Osteoblast (primary cell): ENCODE measurements at regions not wholly inside any gene's neighbourhood (a gene's known extent, or its start where the extent isn't known, plus 50 kb on each side); places are given as distances from the start of the nearest gene placed in this dataset.

Experiments used
- DNase-seq: peaks from one replicate; pipeline ENCODE4 v3.0.0; 2011; ENCODE audit warnings: low spot score, mixed read lengths; ENCODE audit not compliant: insufficient read length; ENCODE audit errors: missing footprints
- H2AFZ ChIP-seq: 2 replicates; pipeline ENCODE4 v1.6.0; 2011; ENCODE audit warnings: mild to moderate bottlenecking, low read length
- H3K27ac ChIP-seq: 2 replicates; pipeline ENCODE4 v1.5.1; 2011; ENCODE audit warnings: mild to moderate bottlenecking, low read depth, low read length, moderate library complexity
- H3K27me3 ChIP-seq: 2 replicates; pipeline ENCODE4 v1.6.0; 2012; ENCODE audit warnings: mild to moderate bottlenecking, control low read depth, inconsistent platforms, low read length, moderate library complexity; ENCODE audit not compliant: insufficient read depth
- H3K36me3 ChIP-seq: 2 replicates; pipeline ENCODE4 v1.5.1; 2011; ENCODE audit warnings: mild to moderate bottlenecking, low read length, control low read depth, moderate library complexity; ENCODE audit not compliant: insufficient read depth
- H3K4me1 ChIP-seq: 2 replicates; pipeline ENCODE4 v1.5.1; 2011; ENCODE audit warnings: mild to moderate bottlenecking, low read length, control low read depth, moderate library complexity; ENCODE audit not compliant: insufficient read depth
- H3K4me2 ChIP-seq: 2 replicates; pipeline ENCODE4 v1.6.0; 2011; ENCODE audit warnings: mild to moderate bottlenecking, low read length; ENCODE audit not compliant: insufficient read depth
- H3K4me3 ChIP-seq: fragments of 200-600 bp; sonication (generic); 3 replicates; pipeline ENCODE4 v1.5.1; 2012; ENCODE audit warnings: mild to moderate bottlenecking, low read length, inconsistent platforms; ENCODE audit not compliant: insufficient read depth
- H3K79me2 ChIP-seq: 2 replicates; pipeline ENCODE4 v1.6.0; 2012; ENCODE audit warnings: mild to moderate bottlenecking, low read length, control low read depth, inconsistent platforms; ENCODE audit not compliant: insufficient read depth
- H3K9me3 ChIP-seq: 2 replicates; pipeline ENCODE4 v1.5.1; 2011; ENCODE audit warnings: low read depth, low read length, control low read depth
- H4K20me1 ChIP-seq: 2 replicates; pipeline ENCODE4 v1.6.0; 2012; ENCODE audit warnings: mild to moderate bottlenecking, low read length, control low read depth; ENCODE audit not compliant: insufficient read depth
- CTCF ChIP-seq: IDR thresholded peaks from 2 replicates; pipeline ENCODE4 v1.5.1; 2011; ENCODE audit warnings: mild to moderate bottlenecking, low read depth, low read length, moderate library complexity; ENCODE audit errors: extremely low read depth

DNA sequence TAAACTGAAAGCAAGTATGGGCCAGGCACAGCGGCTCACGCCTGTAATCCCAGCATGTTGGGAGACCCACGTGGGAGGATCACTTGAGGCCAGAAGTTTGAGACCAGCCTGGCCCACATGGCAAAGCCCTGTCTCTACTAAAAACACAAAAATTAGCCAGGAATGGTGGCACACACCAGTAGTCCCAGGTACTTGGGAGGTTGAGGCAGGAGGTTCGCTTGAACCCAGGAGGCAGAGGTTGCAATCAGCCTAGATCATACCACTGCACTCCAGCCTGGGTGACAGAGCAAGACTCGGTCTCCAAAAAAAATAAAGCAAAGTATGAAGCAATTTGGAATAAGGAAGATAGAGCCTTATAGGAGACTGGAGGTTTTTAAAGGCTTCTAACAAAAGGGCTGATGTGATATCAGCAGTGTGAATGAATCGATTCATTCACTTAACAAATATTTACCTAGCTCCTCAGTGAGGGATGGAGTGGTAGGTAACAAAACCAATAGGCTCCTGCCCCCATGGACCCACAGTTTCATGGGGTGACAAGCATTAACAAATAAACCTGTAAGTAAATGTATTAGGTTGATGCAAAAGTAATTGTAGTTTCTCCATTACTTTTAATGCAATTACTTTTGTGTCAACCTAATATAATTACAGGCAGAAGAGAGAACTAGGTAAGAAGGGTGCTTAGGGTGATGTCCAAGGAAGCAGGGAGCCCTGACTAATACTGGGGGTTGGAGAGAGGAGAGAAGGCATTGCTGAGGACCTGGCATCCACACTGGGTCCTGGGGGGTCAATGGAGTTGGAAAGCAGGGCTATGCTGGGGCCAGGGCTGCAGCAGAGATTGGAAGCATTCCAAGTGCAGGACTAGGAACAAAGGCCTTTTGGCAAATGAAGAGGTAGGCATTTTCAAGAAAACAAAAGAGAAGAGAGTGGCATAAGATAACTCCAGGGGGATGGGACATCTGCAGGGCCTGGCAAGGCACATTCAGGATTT lies 195.4 kb upstream of the ARL4C start:
- H3K27me3 ChIP-seq, result no peaks in the 10 kb centered on the region
- H3K4me3 ChIP-seq, result no peak overlapping the region
- H2AFZ ChIP-seq, result no peak overlapping the region
- no peaks in the 10 kb centered on the region for H3K36me3 ChIP-seq
- H3K4me1 ChIP-seq, result peaks cover 34% of the 10 kb centered on the region
- no peak overlapping the region for H3K4me2 ChIP-seq
- H3K9me3 ChIP-seq, result peaks cover 4% of the 10 kb centered on the region
- peak overlapping the region; percentile 48 for H3K27ac ChIP-seq
- no peaks in the 10 kb centered on the region for H4K20me1 ChIP-seq
- TF ChIP-seq CTCF, result no peak
- H3K79me2 ChIP-seq, result no peaks in the 10 kb centered on the region
- no peak for DNase-seq

- Histone ChIP-seq H4K20me1 (no peaks in the 10 kb centered on the region), H3K4me1 (peaks cover 40% of the 10 kb centered on the region), H3K27me3 (no peaks in the 10 kb centered on the region), H3K27ac (peak overlapping the region; percentile 48), H3K9me3 (no peaks in the 10 kb centered on the region), H3K4me2 (peak overlapping the region; percentile 59), H3K36me3 (no peaks in the 10 kb centered on the region), H3K4me3 (no peak overlapping the region), H3K79me2 (no peaks in the 10 kb centered on the region), H2AFZ (peak overlapping the region; percentile 34)
- TF ChIP-seq CTCF, result no peak
- DNase-seq, result no peak
Observed at GRCh38 chr2:234691214-234691575, 194.3 kb upstream of the ARL4C start.

GRCh38 chr2:234690569-234691213 lies 193.8 kb upstream of the ARL4C start:
- peak; percentile 69 for DNase-seq
- no peaks in the 10 kb centered on the region for H3K79me2 ChIP-seq
- H3K27ac ChIP-seq, result peak overlapping the region; percentile 48
- H3K27me3 ChIP-seq, result no peaks in the 10 kb centered on the region
- no peaks in the 10 kb centered on the region for H3K9me3 ChIP-seq
- TF ChIP-seq CTCF, result no peak
- H3K4me3 ChIP-seq, result no peak overlapping the region
- H4K20me1 ChIP-seq, result no peaks in the 10 kb centered on the region
- no peaks in the 10 kb centered on the region for H3K36me3 ChIP-seq
- H3K4me2 ChIP-seq, result peak overlapping the region; percentile 59
- H3K4me1 ChIP-seq, result peaks cover 40% of the 10 kb centered on the region
- peak overlapping the region; percentile 59 for H2AFZ ChIP-seq

DNA sequence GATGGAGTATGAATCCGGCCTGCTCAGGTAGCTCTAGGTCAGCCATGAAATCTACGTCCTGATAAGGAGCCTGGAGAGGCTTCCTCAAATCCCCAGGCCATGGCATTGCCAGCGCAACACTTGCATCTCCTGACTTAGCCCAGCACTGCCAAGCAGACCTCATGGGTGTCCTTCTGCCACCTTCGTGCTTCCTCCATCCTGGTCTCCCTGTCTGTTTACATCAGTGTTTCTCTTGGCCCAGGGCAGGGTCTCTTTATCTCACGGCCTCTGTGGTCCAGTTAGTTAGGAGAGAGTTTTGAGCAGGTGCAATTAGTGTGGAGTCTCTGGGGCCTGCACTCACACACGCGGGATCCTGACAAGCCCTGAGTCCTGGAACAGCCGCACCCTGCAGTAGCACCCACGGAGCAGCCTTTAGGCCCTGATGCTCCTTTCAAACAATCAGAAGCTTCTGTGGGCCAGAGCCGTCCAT lies 193.1 kb upstream of the ARL4C start:
- no peak for TF ChIP-seq CTCF
- Histone ChIP-seq H3K9me3 (no peaks in the 10 kb centered on the region), H4K20me1 (no peaks in the 10 kb centered on the region), H3K36me3 (no peaks in the 10 kb centered on the region), H3K79me2 (no peaks in the 10 kb centered on the region), H3K4me2 (no peak overlapping the region), H3K4me1 (peaks cover 40% of the 10 kb centered on the region), H3K4me3 (no peak overlapping the region), H3K27me3 (no peaks in the 10 kb centered on the region), H2AFZ (no peak overlapping the region), H3K27ac (no peak overlapping the region)
- no peak for DNase-seq
